ENCODE measurements at regions not wholly inside any gene's neighbourhood (a gene's known extent, or its start where the extent isn't known, plus 50 kb on each side); places are given as distances from the start of the nearest gene placed in this dataset.

DNA sequence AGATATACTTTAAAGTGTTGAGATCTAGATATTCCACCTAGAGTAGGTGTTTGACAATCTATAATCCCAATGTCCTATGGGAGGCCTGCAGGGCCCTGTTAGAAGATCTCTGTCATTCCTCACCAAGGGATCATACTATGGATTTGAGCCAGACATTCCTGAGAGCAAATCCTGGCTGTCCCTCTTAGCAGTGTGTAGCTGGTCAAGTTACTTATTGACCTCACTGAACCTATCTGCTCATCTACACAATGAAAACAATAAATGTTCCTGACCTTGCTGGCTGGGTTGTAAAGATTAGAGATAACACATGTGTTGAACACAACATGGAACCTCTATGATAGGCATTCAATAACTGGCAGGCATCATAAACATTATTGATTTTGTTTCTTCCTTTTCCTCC is 265.6 kb upstream of the ATP11B start:
- no peak overlapping the region for H3K27ac ChIP-seq
- in situ Hi-C loops (cut with HindIII; ENCODE audit: low pct_ligation_motif_present, low sequenced_read_pairs) = no loop called here
- no peaks in the 10 kb centered on the region for H3K27me3 ChIP-seq (replicated peaks)
- no peak for TF ChIP-seq CTCF (IDR thresholded peaks at IDR 0.05; ENCODE audit: low read depth, low read length, missing control alignments)
- H3K36me3 ChIP-seq (replicated peaks) = no peaks in the 10 kb centered on the region
- no peak overlapping the region for H3K4me3 ChIP-seq (ENCODE audit: low read depth, low read length)
- no peak for DNase-seq

DNA sequence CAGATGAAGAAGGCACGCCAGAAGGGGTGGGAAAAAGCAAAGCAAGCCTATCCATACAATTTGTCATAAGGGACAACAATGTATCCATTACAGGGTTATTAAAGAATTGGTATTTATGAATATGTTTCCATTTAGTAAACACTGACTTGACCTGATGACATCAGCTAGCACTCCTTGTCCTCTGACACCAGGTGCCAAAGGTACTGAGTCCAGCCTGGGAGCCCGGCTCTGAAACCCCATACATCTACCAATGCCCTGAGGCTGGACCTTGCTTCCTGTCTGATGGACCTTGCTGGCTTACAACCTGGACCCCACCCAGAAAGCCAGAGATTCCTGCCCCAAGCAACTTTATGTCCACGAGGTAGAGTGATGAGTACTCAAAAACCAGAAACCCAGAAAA is 263.0 kb upstream of the ATP11B start:
- Histone ChIP-seq H3K27me3 (replicated peaks) (no peaks in the 10 kb centered on the region), H3K27ac (no peak overlapping the region), H3K4me3 (ENCODE audit: low read depth, low read length) (no peak overlapping the region), H3K36me3 (replicated peaks) (no peaks in the 10 kb centered on the region)
- DNase-seq = no peak
- no peak for TF ChIP-seq CTCF (IDR thresholded peaks at IDR 0.05; ENCODE audit: low read depth, low read length, missing control alignments)
- in situ Hi-C loops (cut with HindIII; ENCODE audit: low pct_ligation_motif_present, low sequenced_read_pairs) = no loop called here

GRCh38 chr3:182533394-182533793 is 259.9 kb upstream of the ATP11B start:
- in situ Hi-C loops (cut with HindIII; ENCODE audit: low pct_ligation_motif_present, low sequenced_read_pairs) = no loop called here
- H3K27me3 ChIP-seq (replicated peaks) = no peaks in the 10 kb centered on the region
- DNase-seq = no peak

GRCh38 chr3:182544542-182544941 is 248.8 kb upstream of the ATP11B start:
- DNase-seq = no peak
- in situ Hi-C loops (cut with HindIII; ENCODE audit: low pct_ligation_motif_present, low sequenced_read_pairs) = no loop called here
- Histone ChIP-seq H3K27ac (no peak overlapping the region), H3K4me3 (ENCODE audit: low read depth, low read length) (no peak overlapping the region), H3K36me3 (replicated peaks) (no peaks in the 10 kb centered on the region), H3K27me3 (replicated peaks) (no peaks in the 10 kb centered on the region)
- TF ChIP-seq CTCF (IDR thresholded peaks at IDR 0.05; ENCODE audit: low read depth, low read length, missing control alignments) = no peak

More at GRCh38 chr3:182533394-182533793, 259.9 kb upstream of the ATP11B start:
- no peak for TF ChIP-seq CTCF (IDR thresholded peaks at IDR 0.05; ENCODE audit: low read depth, low read length, missing control alignments)
- H3K27ac ChIP-seq = no peak overlapping the region
- H3K36me3 ChIP-seq (replicated peaks) = no peaks in the 10 kb centered on the region
- H3K4me3 ChIP-seq (ENCODE audit: low read depth, low read length) = no peak overlapping the region

- TF ChIP-seq CTCF (IDR thresholded peaks at IDR 0.05; ENCODE audit: low read depth, low read length, missing control alignments) = no peak
- in situ Hi-C loops (cut with HindIII; ENCODE audit: low pct_ligation_motif_present, low sequenced_read_pairs) = no loop called here
- no peak for DNase-seq
- H3K27me3 ChIP-seq (replicated peaks) = no peaks in the 10 kb centered on the region
- no peak overlapping the region for H3K27ac ChIP-seq
- no peak overlapping the region for H3K4me3 ChIP-seq (ENCODE audit: low read depth, low read length)
- H3K36me3 ChIP-seq (replicated peaks) = no peaks in the 10 kb centered on the region
Measured at GRCh38 chr3:182562274-182562673, 231.0 kb upstream of the ATP11B start.
